ENCODE measurements at regions not wholly inside any gene's neighbourhood (a gene's known extent, or its start where the extent isn't known, plus 50 kb on each side); places are given as distances from the start of the nearest gene placed in this dataset.

GRCh38 chr10:34916314-34916713 is 101.2 kb upstream of the PARD3 start:
- TF ChIP-seq CTCF (IDR thresholded peaks at IDR 0.05) (no peak), POLR2A (IDR thresholded peaks at IDR 0.05) (no peak)
